ENCODE measurements at regions not wholly inside any gene's neighbourhood (a gene's known extent, or its start where the extent isn't known, plus 50 kb on each side); places are given as distances from the start of the nearest gene placed in this dataset.

- TF ChIP-seq EGR1 (IDR thresholded peaks at IDR 0.05) (no peak), CREB1 (IDR thresholded peaks at IDR 0.05; ENCODE audit: low read depth) (no peak), REST (IDR thresholded peaks at IDR 0.05; ENCODE audit: low read depth) (no peak), RAD21 (IDR thresholded peaks at IDR 0.05; ENCODE audit: low read depth) (no peak), TAF1 (IDR thresholded peaks at IDR 0.05; ENCODE audit: low read depth) (no peak), MAX (IDR thresholded peaks at IDR 0.05) (no peak), NFIC (IDR thresholded peaks at IDR 0.05) (no peak), ZBTB7A (IDR thresholded peaks at IDR 0.05; ENCODE audit: low read depth) (no peak), CEBPB (IDR thresholded peaks at IDR 0.05) (no peak), TCF12 (IDR thresholded peaks at IDR 0.05; ENCODE audit: low read depth) (no peak), EP300 (IDR thresholded peaks at IDR 0.05; ENCODE audit: borderline replicate concordance) (no peak), USF1 (IDR thresholded peaks at IDR 0.05) (no peak), TEAD4 (IDR thresholded peaks at IDR 0.05) (no peak)
These were observed 294.2 kb upstream of the DMRT1 start for GRCh38 chr9:547314-547713.
